CD4-positive, alpha-beta memory T cell (primary cell): ENCODE measurements at regions not wholly inside any gene's neighbourhood (a gene's known extent, or its start where the extent isn't known, plus 50 kb on each side); places are given as distances from the start of the nearest gene placed in this dataset.
"Not testable (repeated sequence)": the region's sequence is repeated elsewhere in the genome, so short reads cannot be mapped to it uniquely, and the experiment has no call there.

ENCODE experiments used
- CTCF ChIA-PET: fragments of 350-600 bp; sonication (Branson Sonifier 250); formaldehyde crosslinking; loops from one replicate; lab custom pipeline; 2021; ENCODE audit warnings: inconsistent platforms; ENCODE audit not compliant: partially characterized antibody; lab: Charles Lee
- POLR2A ChIA-PET: fragments of 350-600 bp; sonication (Branson Sonifier 250); formaldehyde crosslinking; loops from one replicate; lab custom pipeline; 2021; ENCODE audit not compliant: partially characterized antibody; lab: Charles Lee
- DNase-seq, 5 donors: peaks; one replicate each; pipeline versions ENCODE4 v3.0.0 to v3.0.0-alpha.2; 2020 to 2022; ENCODE audit warnings: mixed read lengths in 1 of 5
- H3K27ac ChIP-seq: one replicate; pipeline ENCODE4 v1.7.0; 2013; ENCODE audit warnings: low read depth, low read length
- H3K27me3 ChIP-seq: 2 replicates; pipeline ENCODE4 v1.7.0; 2013; ENCODE audit warnings: mild to moderate bottlenecking, low read length, moderate library complexity; ENCODE audit not compliant: insufficient read depth
- H3K36me3 ChIP-seq: 2 replicates; pipeline ENCODE4 v1.7.0; 2013; ENCODE audit warnings: mild to moderate bottlenecking, low read length, moderate library complexity; ENCODE audit not compliant: insufficient read depth
- H3K4me1 ChIP-seq: 2 replicates; pipeline ENCODE4 v1.7.0; 2013; ENCODE audit warnings: mild to moderate bottlenecking, low read length, moderate library complexity; ENCODE audit not compliant: insufficient read depth
- H3K4me3 ChIP-seq, 2 donors: one replicate each; pipeline ENCODE4 v1.7.0; 2013; ENCODE audit warnings: low read length in 2 of 2, mild to moderate bottlenecking in 1 of 2
- H3K9me3 ChIP-seq, 2 donors: one replicate each; pipeline ENCODE4 v1.7.0; 2013; ENCODE audit warnings: low read length in 2 of 2, control low read depth in 1 of 2; ENCODE audit not compliant: control insufficient read depth in 1 of 2
- H3K27ac Mint-ChIP-seq, 7 donors: one replicate each; pipeline ENCODE4 v1.8.0; 2020 to 2021; ENCODE audit warnings: mixed read lengths in 7 of 7, mild to moderate bottlenecking in 6 of 7, inconsistent platforms in 3 of 7, moderate library complexity in 3 of 7
- H3K27me3 Mint-ChIP-seq, 2 donors: one replicate each; pipeline ENCODE4 v1.8.0; 2020 to 2021; ENCODE audit warnings: mixed read lengths in 2 of 2
- H3K36me3 Mint-ChIP-seq, 2 donors: one replicate each; pipeline ENCODE4 v1.8.0; 2020 to 2021; ENCODE audit warnings: mixed read lengths in 2 of 2, inconsistent platforms in 1 of 2, mild to moderate bottlenecking in 1 of 2
- H3K4me1 Mint-ChIP-seq, 4 donors: one replicate each; pipeline ENCODE4 v1.8.0; 2020 to 2021; ENCODE audit warnings: mixed read lengths in 4 of 4, mild to moderate bottlenecking in 1 of 4
- H3K4me3 Mint-ChIP-seq, 8 donors: one replicate each; pipeline ENCODE4 v1.8.0; 2020 to 2021; ENCODE audit warnings: mixed read lengths in 8 of 8, mild to moderate bottlenecking in 7 of 8, moderate library complexity in 6 of 8, inconsistent platforms in 3 of 8
- H3K9me3 Mint-ChIP-seq, 8 donors: one replicate each; pipeline ENCODE4 v1.8.0; 2020 to 2021; ENCODE audit warnings: mixed read lengths in 8 of 8, mild to moderate bottlenecking in 5 of 8, inconsistent platforms in 3 of 8, moderate library complexity in 1 of 8
- intact Hi-C: fragments of 100-400 bp; cut with micrococcal nuclease; formaldehyde crosslinking; loops from one replicate; pipeline ENCODE4 v1.15.1; 2023

DNA sequence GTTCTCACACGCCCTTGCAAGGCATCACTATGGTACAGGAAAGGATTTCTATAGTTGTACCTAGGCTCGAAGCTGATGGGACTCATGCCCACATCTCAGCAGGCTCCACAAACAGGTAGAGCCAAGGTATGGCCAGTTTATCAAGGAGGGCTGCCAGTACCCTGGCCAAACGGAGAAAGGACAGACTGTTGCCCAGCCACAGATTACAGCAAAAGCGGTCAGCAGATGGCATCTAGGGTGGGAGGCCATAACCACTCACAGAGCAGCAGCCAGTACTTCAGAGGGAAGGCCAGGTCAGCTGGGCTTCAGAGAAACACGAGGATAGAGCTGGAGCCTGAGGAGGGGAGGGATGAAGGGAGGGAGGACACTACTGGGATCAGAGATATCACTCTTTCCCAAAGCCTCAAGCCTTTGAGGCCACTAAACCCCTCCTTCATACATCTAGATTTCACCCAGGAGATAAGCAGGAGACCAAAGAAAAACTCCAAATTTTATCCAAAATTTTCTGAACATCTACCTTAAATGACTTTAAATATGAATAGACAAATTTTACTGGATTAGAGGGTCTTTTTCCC is 904.2 kb upstream of the NXPH2 start:
- no peak overlapping the region for H3K4me3 Mint-ChIP-seq
- no peaks in the 10 kb centered on the region for H3K4me1 ChIP-seq
- H3K27ac Mint-ChIP-seq: no peak overlapping the region
- DNase-seq: no peak
- no peaks in the 10 kb centered on the region for H3K27me3 ChIP-seq
- ChIA-PET CTCF (no interaction called here), POLR2A (no interaction called here)
- no peaks in the 10 kb centered on the region for H3K27me3 Mint-ChIP-seq
- H3K4me1 Mint-ChIP-seq: peaks cover 0 to 2% (median 0%) of the 10 kb centered on the region in 4 donors
- no peaks in the 10 kb centered on the region for H3K9me3 ChIP-seq
- H3K27ac ChIP-seq: no peak overlapping the region
- peaks cover 0 to 25% (median 13%) of the 10 kb centered on the region in 8 donors for H3K9me3 Mint-ChIP-seq
- intact Hi-C loops: no loop called here
- no peaks in the 10 kb centered on the region for H3K36me3 ChIP-seq
- H3K36me3 Mint-ChIP-seq: no peaks in the 10 kb centered on the region
- H3K4me3 ChIP-seq: no peak overlapping the region

- H3K4me1 ChIP-seq: no peaks in the 10 kb centered on the region
- DNase-seq: no peak
- no peak overlapping the region for H3K4me3 ChIP-seq
- H3K27ac ChIP-seq: no peak overlapping the region
- intact Hi-C loops: no loop called here
- no peak overlapping the region for H3K27ac Mint-ChIP-seq
- no peaks in the 10 kb centered on the region for H3K4me1 Mint-ChIP-seq
- no peaks in the 10 kb centered on the region for H3K27me3 ChIP-seq
- POLR2A ChIA-PET: no interaction called here
- no peaks in the 10 kb centered on the region for H3K36me3 Mint-ChIP-seq
- peaks cover 0 to 12% (median 5%) of the 10 kb centered on the region in 8 donors for H3K9me3 Mint-ChIP-seq
- CTCF ChIA-PET: no interaction called here
- H3K27me3 Mint-ChIP-seq: no peaks in the 10 kb centered on the region
- no peak overlapping the region for H3K4me3 Mint-ChIP-seq
- no peaks in the 10 kb centered on the region for H3K36me3 ChIP-seq
- H3K9me3 ChIP-seq: peaks cover 0 to 4% of the 10 kb centered on the region in 2 donors
Observed at GRCh38 chr2:139674577-139674976, 894.4 kb upstream of the NXPH2 start.

DNA sequence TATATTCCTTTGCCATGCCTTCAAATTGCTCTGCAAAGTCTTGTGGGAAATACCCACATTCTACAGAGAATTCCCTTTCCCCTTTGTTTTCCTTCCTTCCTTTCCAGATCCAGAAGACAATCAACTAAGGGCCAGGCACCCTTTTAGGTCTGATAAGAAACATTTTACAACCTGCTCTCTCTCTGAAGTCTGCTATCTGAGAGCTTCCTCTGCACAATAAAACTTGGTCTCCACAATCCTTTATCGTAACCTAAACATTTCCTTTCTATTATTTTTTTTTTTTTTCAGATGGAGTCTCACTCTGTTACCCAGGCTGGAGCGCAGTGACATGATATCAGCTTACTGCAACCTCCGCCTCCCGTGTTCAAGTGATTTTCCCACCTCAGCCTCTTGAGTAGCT is 893.3 kb upstream of the NXPH2 start:
- H3K4me1 Mint-ChIP-seq, POLR2A ChIA-PET, intact Hi-C loops, CTCF ChIA-PET, H3K9me3 ChIP-seq, H3K4me3 Mint-ChIP-seq, H3K4me3 ChIP-seq, H3K36me3 Mint-ChIP-seq, H3K36me3 ChIP-seq, H3K27me3 ChIP-seq, H3K27me3 Mint-ChIP-seq, H3K27ac ChIP-seq, DNase-seq, H3K4me1 ChIP-seq, H3K27ac Mint-ChIP-seq: not testable (repeated sequence)
- peaks cover 0 to 12% (median 5%) of the 10 kb centered on the region in 8 donors for H3K9me3 Mint-ChIP-seq

GRCh38 chr2:139669675-139670074 is 889.5 kb upstream of the NXPH2 start:
- no peak overlapping the region for H3K27ac Mint-ChIP-seq
- no peak overlapping the region for H3K4me3 Mint-ChIP-seq
- intact Hi-C loops: no loop called here
- Histone ChIP-seq H3K4me3 (no peak overlapping the region), H3K27me3 (no peaks in the 10 kb centered on the region), H3K9me3 (peaks cover 0 to 4% of the 10 kb centered on the region in 2 donors), H3K4me1 (no peaks in the 10 kb centered on the region), H3K36me3 (no peaks in the 10 kb centered on the region), H3K27ac (no peak overlapping the region)
- no peaks in the 10 kb centered on the region for H3K36me3 Mint-ChIP-seq
- DNase-seq: no peak
- no peaks in the 10 kb centered on the region for H3K4me1 Mint-ChIP-seq
- no peaks in the 10 kb centered on the region for H3K27me3 Mint-ChIP-seq
- peaks cover 0 to 13% (median 8%) of the 10 kb centered on the region in 8 donors for H3K9me3 Mint-ChIP-seq
- CTCF ChIA-PET: no interaction called here
- POLR2A ChIA-PET: no interaction called here

- H3K4me1 ChIP-seq: no peaks in the 10 kb centered on the region
- H3K36me3 ChIP-seq: no peaks in the 10 kb centered on the region
- ChIA-PET CTCF (no interaction called here), POLR2A (no interaction called here)
- H3K9me3 ChIP-seq: no peaks in the 10 kb centered on the region
- Mint-ChIP-seq H3K36me3 (no peaks in the 10 kb centered on the region), H3K4me1 (no peaks in the 10 kb centered on the region), H3K9me3 (peaks cover 0 to 24% (median 12%) of the 10 kb centered on the region in 8 donors), H3K27ac (no peak overlapping the region), H3K4me3 (no peak overlapping the region), H3K27me3 (no peaks in the 10 kb centered on the region)
- H3K4me3 ChIP-seq: no peak overlapping the region
- no peak overlapping the region for H3K27ac ChIP-seq
- intact Hi-C loops: no loop called here
- H3K27me3 ChIP-seq: no peaks in the 10 kb centered on the region
- no peak for DNase-seq
Observed at GRCh38 chr2:139652385-139652784, 872.2 kb upstream of the NXPH2 start.

DNA sequence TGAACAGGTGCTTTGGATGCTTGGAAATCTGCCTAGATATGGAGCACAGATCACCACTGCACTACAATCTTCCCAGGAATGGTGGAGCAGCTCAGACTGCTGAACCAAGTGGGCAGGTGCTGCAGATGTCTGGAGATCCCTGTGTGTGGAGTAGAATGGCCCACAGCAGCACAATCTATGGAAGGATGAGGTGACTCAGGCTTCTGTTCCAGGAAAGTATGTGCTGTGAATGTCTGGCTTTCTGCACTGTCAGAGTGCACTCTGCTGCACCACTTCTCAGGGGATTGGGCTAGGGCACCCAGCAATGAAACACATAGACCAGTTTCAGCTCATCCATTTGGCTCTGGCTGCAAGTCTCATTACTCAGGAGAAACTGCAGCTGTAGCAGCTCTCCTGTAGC is 865.4 kb upstream of the NXPH2 start:
- H3K4me1 ChIP-seq: no peaks in the 10 kb centered on the region
- Mint-ChIP-seq H3K4me1 (no peaks in the 10 kb centered on the region), H3K9me3 (peaks cover 2 to 40% (median 21%) of the 10 kb centered on the region in 8 donors), H3K36me3 (no peaks in the 10 kb centered on the region), H3K27me3 (no peaks in the 10 kb centered on the region), H3K4me3 (no peak overlapping the region), H3K27ac (no peak overlapping the region)
- DNase-seq: no peak
- H3K4me3 ChIP-seq: no peak overlapping the region
- H3K27me3 ChIP-seq: no peaks in the 10 kb centered on the region
- POLR2A ChIA-PET: no interaction called here
- no peaks in the 10 kb centered on the region for H3K36me3 ChIP-seq
- CTCF ChIA-PET: no interaction called here
- no peaks in the 10 kb centered on the region for H3K9me3 ChIP-seq
- intact Hi-C loops: no loop called here
- H3K27ac ChIP-seq: no peak overlapping the region

DNA sequence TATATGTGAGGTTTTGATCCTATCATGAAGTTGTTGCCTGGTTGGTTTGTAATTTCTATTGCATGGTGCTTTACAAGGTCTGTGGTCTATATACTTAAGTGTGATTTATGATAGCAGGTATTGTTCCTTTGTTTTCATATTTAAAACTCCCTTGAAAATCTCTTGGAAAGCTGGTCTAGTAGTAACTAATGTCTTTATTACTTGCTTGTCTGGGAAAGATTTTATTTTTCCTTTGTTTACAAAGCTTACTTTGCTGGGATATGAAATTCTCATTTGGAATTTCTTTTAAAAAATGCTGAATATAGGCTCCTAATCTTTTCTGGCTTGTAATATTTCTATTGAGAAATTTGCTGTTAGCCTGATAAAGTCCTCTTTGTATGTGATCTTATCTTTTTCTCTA is 862.9 kb upstream of the NXPH2 start:
- no peak overlapping the region for H3K4me3 Mint-ChIP-seq
- CTCF ChIA-PET: no interaction called here
- no peak overlapping the region for H3K4me3 ChIP-seq
- no peaks in the 10 kb centered on the region for H3K27me3 ChIP-seq
- H3K4me1 Mint-ChIP-seq: no peaks in the 10 kb centered on the region
- H3K27ac Mint-ChIP-seq: no peak overlapping the region
- intact Hi-C loops: no loop called here
- no peaks in the 10 kb centered on the region for H3K4me1 ChIP-seq
- no peaks in the 10 kb centered on the region for H3K9me3 ChIP-seq
- no peaks in the 10 kb centered on the region for H3K36me3 ChIP-seq
- no peak overlapping the region for H3K27ac ChIP-seq
- H3K36me3 Mint-ChIP-seq: no peaks in the 10 kb centered on the region
- H3K9me3 Mint-ChIP-seq: peaks cover 2 to 26% (median 14%) of the 10 kb centered on the region in 8 donors
- no peak for DNase-seq
- POLR2A ChIA-PET: no interaction called here
- no peaks in the 10 kb centered on the region for H3K27me3 Mint-ChIP-seq

DNA sequence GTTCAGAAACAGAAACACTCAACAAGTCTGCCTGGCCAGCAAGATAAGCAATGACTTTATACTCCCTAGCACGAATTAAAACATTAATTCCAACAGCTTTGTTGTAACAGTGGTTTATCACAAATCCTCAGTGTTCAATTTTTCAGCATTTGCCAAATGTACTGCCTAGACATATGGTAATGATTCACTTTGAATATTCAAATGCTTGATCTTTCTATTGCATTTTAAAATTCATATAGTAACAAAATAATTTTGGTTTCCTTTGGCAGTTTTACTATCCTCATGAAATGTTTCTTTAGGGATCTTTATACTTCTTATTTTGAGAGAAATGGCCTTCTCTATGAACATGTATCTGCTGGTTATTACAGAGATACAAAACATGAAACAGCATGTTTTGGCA is 851.8 kb upstream of the NXPH2 start:
- H3K4me1 Mint-ChIP-seq: no peaks in the 10 kb centered on the region
- H3K9me3 ChIP-seq: no peaks in the 10 kb centered on the region
- POLR2A ChIA-PET: no interaction called here
- H3K27ac ChIP-seq: no peak overlapping the region
- no peaks in the 10 kb centered on the region for H3K4me1 ChIP-seq
- H3K4me3 ChIP-seq: no peak overlapping the region
- no peaks in the 10 kb centered on the region for H3K27me3 Mint-ChIP-seq
- peaks cover 0 to 14% (median 4%) of the 10 kb centered on the region in 8 donors for H3K9me3 Mint-ChIP-seq
- no peaks in the 10 kb centered on the region for H3K36me3 ChIP-seq
- CTCF ChIA-PET: no interaction called here
- no peaks in the 10 kb centered on the region for H3K36me3 Mint-ChIP-seq
- H3K4me3 Mint-ChIP-seq: no peak overlapping the region
- intact Hi-C loops: no loop called here
- no peaks in the 10 kb centered on the region for H3K27me3 ChIP-seq
- no peak overlapping the region for H3K27ac Mint-ChIP-seq
- no peak for DNase-seq
